Activated effector memory CD4-positive, alpha-beta T cell treated with Interleukin-2 at 50 U/mL for 16 hours (primary cell): ENCODE measurements at regions not wholly inside any gene's neighbourhood (a gene's known extent, or its start where the extent isn't known, plus 50 kb on each side); places are given as distances from the start of the nearest gene placed in this dataset.

ENCODE experiments used
- DNase-seq: peaks from one replicate; pipeline ENCODE4 v3.0.0-alpha.2; 2020

DNA sequence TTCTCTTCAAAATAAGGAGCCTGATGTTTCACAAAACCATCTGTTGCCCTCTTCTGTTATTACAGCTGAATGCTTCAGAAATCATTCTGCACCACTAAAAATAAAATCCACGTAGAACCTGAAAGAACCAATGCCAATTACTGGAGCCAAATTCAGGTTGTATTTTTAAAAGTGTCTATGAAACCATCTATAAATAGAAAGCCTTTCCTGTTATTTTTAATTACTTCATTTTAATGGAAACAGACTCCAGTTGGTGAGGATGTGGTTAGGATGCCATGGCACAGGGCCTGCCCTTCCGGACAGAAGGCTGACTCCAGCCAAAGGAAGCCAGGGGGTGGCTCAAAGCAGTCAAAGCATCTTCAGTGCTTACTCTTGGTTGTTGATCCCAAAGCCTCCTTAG, 119.8 kb downstream of the TENT4A start:
- no peak for DNase-seq

DNA sequence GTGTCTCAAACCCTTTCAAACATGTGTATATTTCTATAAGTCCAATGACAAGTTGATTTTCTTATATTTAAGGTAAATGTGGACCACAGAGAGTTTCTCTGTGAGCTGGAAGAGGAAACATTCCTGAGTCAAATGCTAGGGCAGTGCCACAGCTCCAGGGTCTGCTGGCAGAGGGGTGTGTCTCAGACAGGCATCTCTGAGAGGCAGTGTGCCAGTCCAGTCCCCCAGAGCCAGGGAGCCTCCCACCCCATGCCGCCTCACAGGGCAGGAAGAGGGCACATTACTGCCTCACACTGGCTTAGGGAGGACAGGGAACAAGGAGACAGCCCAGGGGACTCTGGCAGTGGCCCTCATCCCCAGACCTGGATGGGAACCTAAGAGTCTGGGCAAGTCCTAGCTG, 120.2 kb downstream of the TENT4A start:
- no peak for DNase-seq

DNA sequence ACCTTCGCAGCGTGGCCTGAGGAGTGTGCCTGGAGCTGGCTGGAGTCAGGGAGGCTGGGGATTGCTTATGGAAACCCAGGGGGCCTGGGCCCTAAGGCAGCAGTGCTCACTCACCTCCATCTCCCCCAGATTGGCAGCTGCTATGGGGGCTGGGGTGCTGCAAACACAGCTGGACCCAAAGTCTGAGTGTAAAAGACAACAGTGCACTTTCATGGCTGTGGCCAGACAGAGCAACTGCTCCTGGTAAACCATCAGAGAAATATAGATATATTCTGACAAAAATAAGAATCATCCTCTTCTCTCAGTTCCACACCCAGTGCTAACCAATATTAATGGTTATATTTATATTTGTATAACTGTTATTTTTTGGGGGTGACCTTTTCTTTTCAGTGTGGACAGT, 123.9 kb downstream of the TENT4A start:
- no peak for DNase-seq

DNA sequence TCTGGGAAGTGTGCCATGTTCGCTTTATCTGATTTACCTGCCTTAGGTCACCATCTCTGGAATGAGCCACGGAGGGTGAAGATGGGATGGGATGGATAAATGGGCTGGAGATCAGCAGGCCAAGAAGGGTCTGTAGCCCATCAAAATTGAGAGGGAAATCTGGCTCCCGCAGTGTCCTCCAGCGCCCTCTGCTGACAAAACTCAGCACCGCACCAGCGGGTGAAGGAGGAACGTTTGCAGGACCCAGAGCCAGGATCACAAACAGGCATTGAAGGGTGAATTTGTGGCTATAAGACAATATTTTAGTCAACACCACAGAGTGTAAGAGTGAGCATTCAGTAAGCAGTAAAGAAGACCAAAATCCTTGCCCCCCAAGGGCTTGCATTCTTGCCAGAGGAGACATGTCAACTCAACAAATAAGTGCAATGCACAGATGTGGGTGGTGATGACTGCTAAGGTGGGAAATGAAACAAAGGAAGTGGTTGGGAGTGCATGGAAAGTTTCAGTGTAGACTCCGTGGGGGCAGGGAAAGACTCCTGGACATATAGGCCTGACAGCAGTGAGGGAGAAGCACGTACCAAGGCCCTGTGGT, 124.4 kb downstream of the TENT4A start:
- DNase-seq = peak; percentile 8

DNA sequence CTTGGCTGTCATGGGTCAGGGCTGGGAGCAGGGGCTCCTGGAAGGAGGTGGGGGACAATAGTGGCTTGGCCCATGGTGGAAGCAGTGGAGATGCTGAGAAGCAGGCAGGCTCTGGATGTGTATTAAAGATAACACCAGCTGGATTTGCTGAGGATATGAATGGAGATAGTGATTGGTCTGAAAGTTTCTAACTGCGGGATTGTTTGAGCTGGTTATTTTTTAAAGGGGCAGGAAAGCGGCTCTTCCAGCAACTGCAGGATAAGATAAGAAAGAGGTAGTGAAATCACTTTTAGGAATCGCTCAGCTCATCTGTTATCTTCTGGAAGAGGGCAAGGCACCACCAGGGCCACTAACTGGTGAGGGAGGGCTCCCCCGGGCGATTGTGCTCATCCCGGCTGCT, 125.5 kb downstream of the TENT4A start:
- DNase-seq = no peak

DNA sequence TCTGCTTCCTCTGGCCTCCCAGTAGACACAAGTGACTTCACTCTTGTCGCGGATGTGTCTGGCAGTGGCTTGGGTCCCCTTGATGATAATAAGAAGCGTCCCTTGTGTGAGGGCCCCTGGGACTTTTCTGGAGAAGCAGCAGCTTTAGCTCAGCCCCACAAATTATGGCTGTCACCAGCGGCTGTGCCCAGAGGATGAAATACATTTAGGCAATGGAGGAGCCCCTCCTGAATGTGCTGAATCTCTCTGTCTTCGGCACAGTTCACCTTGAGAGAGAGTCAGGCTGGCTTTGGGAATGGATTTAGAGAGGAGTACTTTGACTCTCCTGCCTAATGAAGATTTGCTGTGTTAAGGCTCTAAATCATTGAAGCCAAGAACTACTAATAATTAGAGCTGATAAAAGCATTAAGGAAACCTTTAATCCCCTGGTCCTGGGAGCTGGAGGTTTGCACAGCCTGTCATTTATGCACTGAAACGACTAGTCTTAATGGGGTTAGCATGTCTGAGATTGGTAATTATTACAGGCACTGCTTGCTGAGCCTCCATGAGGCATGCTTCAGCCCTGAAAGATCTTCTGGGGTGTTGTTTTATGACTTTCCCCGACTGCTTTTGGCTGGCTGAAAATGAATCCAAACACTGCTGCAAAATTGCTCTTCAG, 127.0 kb downstream of the TENT4A start:
- DNase-seq = no peak

DNA sequence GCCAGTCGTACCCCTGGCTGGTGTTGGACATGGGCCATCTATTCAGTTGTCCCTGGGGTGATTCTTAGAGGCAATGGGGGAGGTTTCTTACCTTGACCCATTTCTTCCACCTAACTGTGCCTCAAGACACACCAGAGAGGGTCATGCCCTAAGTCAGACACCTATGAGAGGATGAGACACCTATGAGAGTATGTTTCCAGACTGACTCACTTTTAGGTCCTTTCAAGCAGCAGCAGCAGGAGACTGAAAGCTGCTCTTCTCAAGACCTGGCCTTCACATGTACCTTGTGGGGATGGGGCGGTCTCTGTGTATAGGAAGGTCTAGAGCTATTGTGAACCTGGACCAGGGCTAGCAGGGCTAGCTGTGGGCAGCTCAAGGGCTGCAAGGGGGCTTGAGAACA, 130.1 kb downstream of the TENT4A start:
- no peak for DNase-seq

DNA sequence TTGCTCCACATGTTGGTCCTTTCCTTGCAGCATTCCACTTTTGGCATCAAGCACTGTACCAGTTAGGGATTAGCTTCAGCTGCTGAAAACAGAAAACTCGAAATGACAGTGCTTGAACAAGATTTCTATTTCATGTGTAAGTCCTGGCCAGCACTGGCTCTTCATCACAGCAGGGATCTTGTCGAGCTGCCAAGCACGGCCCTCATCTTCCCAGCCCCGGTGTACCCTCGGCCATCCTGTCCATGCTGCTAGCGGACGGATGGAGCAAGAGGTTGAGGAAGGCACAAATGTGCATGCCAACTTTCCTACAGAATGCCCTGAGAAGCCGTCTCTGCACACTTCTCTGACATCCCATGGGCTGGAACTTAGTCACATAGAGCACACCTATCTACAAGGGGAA, 130.6 kb downstream of the TENT4A start:
- DNase-seq = no peak

DNA sequence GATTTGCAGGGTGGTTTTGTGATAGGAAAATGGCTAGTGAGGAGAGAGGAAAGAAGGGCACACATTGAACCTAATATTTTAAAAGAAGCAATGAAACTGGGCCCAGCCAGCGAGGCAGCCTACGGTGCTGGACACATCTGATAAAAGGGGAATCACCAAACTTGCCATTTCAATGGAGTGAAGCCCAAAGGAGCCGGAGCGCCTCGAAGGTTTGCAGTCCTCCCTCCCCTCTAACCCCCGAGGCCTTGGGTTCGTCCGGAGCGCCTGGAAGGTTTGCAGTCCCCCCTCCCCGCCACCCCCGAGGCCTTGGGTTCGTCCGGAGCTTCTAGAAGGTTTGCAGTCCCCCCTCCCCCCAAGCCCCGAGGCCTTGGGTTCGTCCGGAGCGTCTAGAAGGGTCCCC, 132.6 kb downstream of the TENT4A start:
- DNase-seq = no peak

DNA sequence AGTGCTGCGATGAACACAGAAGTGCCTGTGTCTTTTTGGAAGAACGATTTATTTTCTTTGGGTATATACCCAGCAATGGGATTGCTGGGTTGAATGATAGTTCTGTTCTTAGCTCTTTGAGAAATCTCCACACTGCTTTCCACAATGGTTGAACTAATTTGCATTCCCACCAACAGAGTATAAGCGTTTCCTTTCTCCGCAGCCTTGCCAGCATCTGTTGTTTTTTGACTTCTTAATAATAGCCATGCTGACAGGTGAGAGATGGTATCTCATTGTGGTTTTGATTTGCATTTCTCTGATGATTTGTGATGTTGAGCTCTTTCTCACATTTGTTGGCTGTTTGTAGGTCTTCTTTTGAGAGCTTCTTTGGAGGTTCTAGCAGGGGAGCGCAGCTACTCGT, 134.6 kb downstream of the TENT4A start:
- DNase-seq = no peak

DNA sequence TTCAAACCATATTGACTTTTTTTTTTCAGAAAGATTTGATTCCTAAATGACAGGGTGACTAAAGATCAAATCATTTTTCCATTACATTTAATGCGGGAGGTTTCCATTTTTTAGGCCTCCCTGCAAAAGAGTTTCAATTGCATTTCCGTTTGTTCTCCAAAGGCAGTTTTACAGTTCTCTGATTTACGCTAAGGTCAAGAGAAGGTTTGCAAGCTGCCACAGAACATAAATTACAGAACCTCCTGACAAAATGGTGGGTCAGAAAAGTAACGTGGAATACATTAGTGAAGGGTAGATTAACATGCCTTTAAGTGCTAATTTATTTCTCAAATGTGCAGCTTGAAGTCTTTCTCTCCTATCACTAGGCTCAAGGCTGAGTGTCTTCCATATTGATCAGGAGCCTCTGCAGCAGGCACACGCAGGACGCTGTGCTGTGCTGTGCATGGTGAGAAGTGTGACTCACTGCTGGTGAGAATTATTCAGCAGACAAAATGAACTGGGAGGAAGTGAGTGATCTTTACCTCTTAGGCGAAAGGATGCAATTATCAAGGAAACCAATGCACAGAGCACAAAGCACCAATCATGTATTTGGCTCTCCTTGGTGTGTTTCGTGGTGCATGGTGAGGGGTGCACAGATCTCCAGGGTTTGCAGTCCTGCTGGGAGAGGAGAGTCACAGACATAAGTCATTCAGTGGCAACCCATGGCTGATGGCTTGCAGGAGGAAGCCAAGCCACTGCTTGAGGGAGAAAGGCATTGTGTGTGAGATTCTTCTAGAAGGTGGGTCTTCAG, 136.3 kb downstream of the TENT4A start:
- DNase-seq = no peak

DNA sequence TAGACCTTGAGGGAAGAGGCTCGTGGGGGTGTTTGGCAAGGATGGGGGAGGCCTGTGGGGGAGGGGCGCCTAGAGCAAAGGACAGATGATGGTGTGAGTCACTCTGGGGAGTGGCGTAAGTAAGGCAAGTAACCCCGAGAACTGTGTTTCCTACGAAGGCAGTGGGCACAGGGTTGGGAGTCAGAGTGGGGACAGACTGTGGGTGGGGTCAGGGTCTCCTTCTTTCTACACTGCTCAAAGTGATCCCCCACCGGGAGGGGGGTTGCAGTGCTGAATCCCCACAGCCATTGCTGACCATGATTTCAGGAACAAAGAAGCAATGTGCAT, 136.8 kb downstream of the TENT4A start:
- no peak for DNase-seq

DNA sequence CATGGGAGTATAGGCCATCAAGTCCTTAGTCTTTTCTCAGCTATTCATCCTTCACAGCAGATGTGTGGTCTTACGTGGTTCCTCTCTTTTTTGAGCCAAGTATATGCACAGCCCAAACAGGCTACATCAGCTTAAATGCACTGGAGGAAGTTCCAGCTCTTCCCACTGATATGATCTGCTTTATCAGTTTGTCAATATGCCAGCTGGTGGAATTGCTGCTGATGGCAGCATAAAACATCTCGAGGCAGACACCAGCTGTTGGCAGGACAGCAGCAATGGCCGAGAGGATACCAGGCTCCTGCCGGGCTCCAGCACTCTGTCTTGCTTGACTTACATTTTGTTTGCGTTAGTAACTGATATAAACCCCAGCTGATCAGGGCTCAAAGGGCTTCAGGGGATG, 143.4 kb downstream of the TENT4A start:
- no peak for DNase-seq

DNA sequence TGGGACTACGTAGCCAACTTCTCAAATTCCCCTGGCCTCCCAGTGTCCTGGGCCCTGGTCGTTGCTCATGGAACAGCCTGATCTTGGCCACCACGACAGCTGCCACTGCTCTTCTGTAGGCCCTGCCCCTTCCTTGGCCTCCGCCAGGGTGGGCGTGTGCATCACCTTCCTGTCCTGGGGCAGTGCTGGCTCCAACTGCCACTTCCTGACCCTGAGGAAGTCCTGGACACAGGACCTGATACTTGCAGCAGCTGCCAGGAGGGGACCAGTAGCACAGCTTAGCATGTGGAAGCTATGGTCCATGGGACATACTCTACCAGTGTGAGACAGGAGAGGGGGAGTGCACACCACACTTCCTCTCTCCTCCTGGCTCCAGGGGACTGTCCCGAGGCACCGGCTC, 145.2 kb downstream of the TENT4A start:
- no peak for DNase-seq

DNA sequence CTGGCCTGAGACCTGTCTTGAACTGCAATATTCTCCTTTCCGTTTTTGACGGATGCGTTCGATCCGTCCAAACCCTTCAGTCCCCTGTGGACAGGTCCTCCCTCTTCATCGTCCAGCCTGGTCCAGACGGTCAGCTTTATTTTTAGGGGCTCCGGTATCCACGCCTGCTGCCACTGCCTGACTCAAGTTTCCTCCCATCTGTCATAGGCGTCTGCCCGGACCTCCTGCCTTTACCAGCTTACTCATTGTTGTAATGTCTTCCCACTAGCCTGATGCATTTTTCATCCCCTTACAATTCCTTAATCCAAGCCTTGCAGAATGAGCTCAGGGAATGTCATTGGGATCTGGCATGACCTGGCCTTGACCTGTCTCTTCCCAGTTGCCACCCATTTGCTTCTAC, 145.8 kb downstream of the TENT4A start:
- no peak for DNase-seq

DNA sequence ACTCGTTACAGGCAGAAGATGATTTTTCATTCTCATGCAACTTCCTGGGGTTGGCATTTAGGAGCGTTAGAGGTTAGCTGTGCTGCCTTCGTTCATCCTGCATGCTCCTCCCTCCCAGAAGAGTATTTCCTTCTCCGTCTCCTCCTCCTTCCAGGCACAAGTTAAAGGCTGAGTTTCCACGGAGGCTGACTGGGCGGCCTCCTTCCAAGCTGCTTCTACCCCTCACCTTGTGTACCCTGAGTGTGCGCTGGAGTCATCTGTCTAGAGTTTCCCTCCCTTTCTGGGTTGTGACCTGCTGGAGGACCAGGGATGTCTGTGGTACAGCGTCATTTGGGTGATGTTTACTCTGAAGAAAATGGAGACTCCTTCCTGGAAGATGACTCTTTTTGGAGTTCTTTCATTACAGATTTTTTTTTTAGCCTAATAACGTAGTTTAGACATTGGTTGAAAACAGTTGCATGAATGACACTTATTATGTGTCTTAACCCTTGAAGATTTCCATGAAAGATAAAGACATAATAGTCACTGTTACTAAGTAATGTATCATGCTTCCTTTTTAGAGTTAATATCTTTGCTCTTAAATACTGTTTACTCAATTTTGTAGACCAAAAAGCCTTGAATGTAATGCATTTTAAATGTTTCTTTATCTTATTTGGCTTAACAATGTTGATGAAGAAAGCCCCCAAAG, 146.9 kb downstream of the TENT4A start:
- no peak for DNase-seq

DNA sequence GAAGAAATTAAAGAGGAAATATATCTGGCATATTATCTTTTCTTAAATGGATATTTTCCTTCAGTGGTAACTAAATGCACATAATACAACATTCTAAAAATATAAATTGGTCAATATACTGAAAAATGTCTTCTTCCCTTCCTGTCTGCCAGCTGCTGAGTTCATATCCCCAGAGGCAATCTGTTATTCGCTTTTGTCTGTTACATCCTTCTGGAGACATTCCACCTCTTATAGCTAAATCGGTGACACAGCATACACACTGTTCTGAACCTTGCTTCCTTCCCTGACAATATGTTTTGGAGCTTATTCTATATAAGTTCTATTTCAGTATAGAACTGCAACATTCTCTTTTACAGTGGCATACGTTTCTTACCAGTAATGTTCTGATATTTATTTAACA, 147.8 kb downstream of the TENT4A start:
- no peak for DNase-seq

DNA sequence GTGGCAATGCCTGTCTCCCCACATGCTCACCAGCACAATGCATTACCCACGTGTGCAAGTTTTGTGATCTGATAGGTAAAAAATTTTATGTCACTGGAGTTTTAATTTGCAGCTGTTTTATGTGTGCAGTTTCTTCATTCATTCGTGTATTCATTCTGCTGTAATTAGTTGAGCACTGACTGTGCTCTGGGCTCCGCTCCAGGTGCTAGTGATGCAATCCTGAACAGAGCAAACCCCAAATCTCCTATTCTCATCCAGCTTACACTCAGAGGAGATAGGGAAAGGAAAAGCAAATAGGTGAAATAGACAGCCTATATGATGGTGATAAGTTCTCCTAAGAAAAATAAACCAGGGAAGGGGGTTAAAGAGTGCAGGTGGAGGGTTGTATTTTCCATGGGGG, 148.4 kb downstream of the TENT4A start:
- no peak for DNase-seq

DNA sequence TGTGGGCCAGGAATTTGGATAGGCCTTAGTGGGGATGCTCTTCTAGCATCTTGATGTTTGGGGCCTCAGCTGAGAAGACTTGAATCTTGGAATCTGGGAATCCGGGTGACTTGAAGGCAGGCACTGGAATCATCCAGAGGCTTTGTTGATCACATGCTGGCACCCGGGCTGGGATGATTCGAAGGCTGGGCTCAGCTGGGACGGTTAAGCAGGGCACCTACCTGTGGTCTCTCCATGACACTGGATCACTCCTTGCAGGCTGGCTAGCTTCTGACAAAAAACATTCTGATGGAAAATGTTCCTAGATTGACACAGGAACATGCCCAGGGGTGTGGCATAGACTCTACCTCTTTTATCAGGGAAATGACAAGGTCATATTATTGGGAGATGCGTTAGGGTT, 149.1 kb downstream of the TENT4A start:
- DNase-seq = no peak

DNA sequence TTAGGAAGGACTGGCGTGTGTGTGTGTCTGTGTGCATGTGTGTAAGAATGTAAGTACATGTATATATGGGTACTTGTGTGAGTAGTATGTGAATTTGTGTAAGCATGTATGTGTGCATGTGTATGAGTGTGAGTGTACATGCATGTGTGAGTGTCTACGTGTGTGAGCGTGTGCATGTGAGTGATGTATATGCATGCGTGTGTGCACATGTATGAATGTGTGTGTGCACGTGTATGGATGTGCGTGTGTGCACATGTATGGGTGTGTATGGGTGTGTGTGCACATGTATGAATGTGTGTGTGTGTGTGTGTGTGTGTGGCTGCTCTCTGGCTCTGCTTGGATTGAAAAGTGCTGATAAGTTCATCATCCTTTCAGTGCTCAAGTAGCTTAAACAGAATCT, 154.5 kb downstream of the TENT4A start:
- no peak for DNase-seq

DNA sequence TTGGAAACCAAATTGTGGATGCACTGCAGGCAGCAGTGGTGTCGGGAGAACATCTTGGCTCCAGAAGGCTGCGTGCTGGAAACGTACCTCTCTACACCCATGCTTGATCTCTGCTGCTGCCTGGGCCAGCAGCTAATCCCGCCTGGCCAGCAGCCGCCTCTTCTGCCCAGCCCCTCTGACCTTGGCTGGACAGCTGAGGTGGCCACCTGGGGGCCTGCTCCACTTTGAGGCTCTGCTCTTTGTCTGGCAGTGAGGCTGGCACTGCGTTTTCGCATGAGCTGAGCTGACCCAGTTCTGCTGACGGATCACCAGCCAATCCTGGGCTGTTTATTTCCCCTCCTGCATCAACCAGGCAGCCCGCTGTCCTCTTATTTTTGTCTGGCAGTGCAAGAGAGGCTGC, 154.9 kb downstream of the TENT4A start:
- DNase-seq = no peak

DNA sequence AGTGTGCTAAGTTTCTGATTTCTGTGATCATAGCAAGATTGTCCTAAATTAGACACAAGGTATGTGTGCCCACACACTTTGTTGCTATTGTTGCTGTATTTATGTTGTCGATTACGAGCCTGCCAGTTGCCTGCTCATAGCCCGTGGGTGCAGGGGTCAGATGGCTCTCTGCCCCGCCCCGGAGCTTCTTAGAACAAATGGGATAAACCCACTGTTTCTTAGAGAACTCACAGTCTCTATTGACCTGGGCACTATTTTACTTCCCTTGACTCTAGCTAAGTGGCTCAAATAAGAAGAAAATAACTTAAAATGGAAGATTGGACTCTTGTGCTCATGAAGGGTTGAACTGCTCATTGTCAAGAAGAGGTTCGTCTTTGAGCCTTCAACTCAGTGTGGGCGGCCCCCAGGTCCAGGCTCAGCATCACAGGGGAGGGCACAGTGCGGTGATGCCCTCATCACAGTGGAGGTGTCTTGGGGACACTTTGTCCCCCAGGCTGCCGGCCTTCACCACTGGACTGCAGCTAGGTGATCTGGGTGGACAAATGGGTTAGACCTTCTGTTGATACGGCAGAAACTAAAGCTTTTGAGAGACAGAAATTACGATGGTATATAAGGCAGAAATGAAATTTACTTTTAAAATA, 155.5 kb downstream of the TENT4A start:
- no peak for DNase-seq

DNA sequence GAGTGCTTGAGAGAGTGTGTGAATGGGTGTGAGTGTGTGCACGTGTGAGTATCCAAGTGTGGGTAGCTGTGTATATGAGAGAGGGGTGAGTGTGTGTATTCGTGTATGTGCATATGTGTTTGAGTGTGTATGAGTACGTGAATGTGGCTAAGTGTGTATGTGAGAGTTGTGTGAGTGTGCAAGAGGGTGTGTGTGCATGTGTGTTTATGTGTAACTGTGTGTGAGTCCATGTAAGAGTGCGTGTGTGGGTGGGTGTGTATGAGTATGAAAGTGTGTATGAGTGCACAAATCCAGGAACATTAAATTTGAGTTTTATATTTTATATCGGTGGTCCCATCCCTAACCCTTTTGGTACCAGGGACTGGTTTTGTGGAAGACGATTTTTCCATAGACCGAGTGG, 156.4 kb downstream of the TENT4A start:
- DNase-seq = no peak
